Ascending aorta (tissue), 2 donors: ENCODE measurements at regions not wholly inside any gene's neighbourhood (a gene's known extent, or its start where the extent isn't known, plus 50 kb on each side); places are given as distances from the start of the nearest gene placed in this dataset.
"Not testable (repeated sequence)": the region's sequence is repeated elsewhere in the genome, so short reads cannot be mapped to it uniquely, and the experiment has no call there.

Source experiments
- DNase-seq, 2 donors: peaks; one replicate each; pipeline ENCODE4 v3.0.0-alpha.2; 2019; ENCODE audit warnings: low spot score in 2 of 2
- H3K27ac ChIP-seq, 2 donors: fragments of 200-600 bp; sonication (generic); one replicate each; pipeline ENCODE4 v1.5.1; 2016 to 2017; ENCODE audit warnings: mild to moderate bottlenecking in 1 of 2
- H3K27me3 ChIP-seq: fragments of 200-600 bp; sonication (generic); one replicate; pipeline ENCODE4 v1.5.1; 2017
- H3K36me3 ChIP-seq, 2 donors: fragments of 200-600 bp; sonication (generic); one replicate each; pipeline ENCODE4 v1.5.1; 2016
- H3K4me1 ChIP-seq, 2 donors: fragments of 200-600 bp; sonication (generic); one replicate each; pipeline ENCODE4 v1.5.1; 2016 to 2017; ENCODE audit warnings: mild to moderate bottlenecking in 1 of 2
- H3K4me3 ChIP-seq, 2 donors: fragments of 200-600 bp; sonication (generic); one replicate each; pipeline ENCODE4 v1.5.1; 2016 to 2017; ENCODE audit warnings: mild to moderate bottlenecking in 1 of 2
- H3K9me3 ChIP-seq, 2 donors: fragments of 200-600 bp; sonication (generic); one replicate each; pipeline ENCODE4 v1.5.1; 2016
- CTCF ChIP-seq, 3 experiments: fragments of 200-600 bp in 2 of 3; fragments of 450-650 bp in 1 of 3; sonication (generic) in 2 of 3; IDR thresholded peaks; one replicate each; pipeline ENCODE4 v1.5.1; 2016 to 2019; ENCODE audit warnings: antibody characterized with exemption in 3 of 3, mild to moderate bottlenecking in 1 of 3, moderate library complexity in 1 of 3
- intact Hi-C: fragments of 100-400 bp; cut with DNase I; formaldehyde crosslinking; loops from one replicate; pipeline ENCODE4 v1.15.1; 2023

- intact Hi-C loops = no loop called here
- Histone ChIP-seq H3K27me3 (no peaks in the 10 kb centered on the region), H3K9me3 (no peaks in the 10 kb centered on the region), H3K4me3 (no peak overlapping the region), H3K27ac (no peak overlapping the region), H3K36me3 (no peaks in the 10 kb centered on the region), H3K4me1 (no peaks in the 10 kb centered on the region)
- no peak for TF ChIP-seq CTCF (IDR thresholded peaks at IDR 0.05)
- no peak for DNase-seq
Observed at GRCh38 chr10:2547606-2548005, 519.7 kb upstream of the PFKP start.

- H3K4me3 ChIP-seq, H3K4me1 ChIP-seq, intact Hi-C loops, H3K9me3 ChIP-seq, H3K27me3 ChIP-seq, H3K36me3 ChIP-seq, DNase-seq, H3K27ac ChIP-seq: not testable (repeated sequence)
Observed at GRCh38 chr10:2546894-2547293, 520.5 kb upstream of the PFKP start.

GRCh38 chr10:2543974-2544373, 523.4 kb upstream of the PFKP start:
- DNase-seq = no peak
- intact Hi-C loops = no loop called here
- Histone ChIP-seq H3K4me1 (no peaks in the 10 kb centered on the region), H3K9me3 (no peaks in the 10 kb centered on the region), H3K36me3 (no peaks in the 10 kb centered on the region), H3K27ac (no peak overlapping the region), H3K27me3 (no peaks in the 10 kb centered on the region), H3K4me3 (no peak overlapping the region)
- no peak for TF ChIP-seq CTCF (IDR thresholded peaks at IDR 0.05)

- H3K27me3 ChIP-seq = no peaks in the 10 kb centered on the region
- intact Hi-C loops = no loop called here
Observed at GRCh38 chr10:2543142-2543886, 524.0 kb upstream of the PFKP start.

GRCh38 chr10:2541176-2541575, 526.2 kb upstream of the PFKP start:
- Histone ChIP-seq H3K27ac (no peak overlapping the region), H3K9me3 (no peaks in the 10 kb centered on the region), H3K36me3 (no peaks in the 10 kb centered on the region), H3K4me1 (no peaks in the 10 kb centered on the region), H3K27me3 (no peaks in the 10 kb centered on the region), H3K4me3 (no peak overlapping the region)
- DNase-seq = no peak
- intact Hi-C loops = no loop called here
- no peak for TF ChIP-seq CTCF (IDR thresholded peaks at IDR 0.05)

More at GRCh38 chr10:2543142-2543886, 524.0 kb upstream of the PFKP start:
- H3K4me3 ChIP-seq = no peak overlapping the region
- no peaks in the 10 kb centered on the region for H3K9me3 ChIP-seq
- H3K36me3 ChIP-seq = no peaks in the 10 kb centered on the region
- no peak overlapping the region for H3K27ac ChIP-seq
- TF ChIP-seq CTCF (IDR thresholded peaks at IDR 0.05) = no peak
- H3K4me1 ChIP-seq = no peaks in the 10 kb centered on the region
- no peak for DNase-seq

- intact Hi-C loops = no loop called here
- no peaks in the 10 kb centered on the region for H3K4me1 ChIP-seq
- TF ChIP-seq CTCF (IDR thresholded peaks at IDR 0.05) = no peak
Observed at GRCh38 chr10:2529945-2530344, 537.4 kb upstream of the PFKP start.

More at GRCh38 chr10:2529945-2530344, 537.4 kb upstream of the PFKP start:
- no peaks in the 10 kb centered on the region for H3K27me3 ChIP-seq
- no peaks in the 10 kb centered on the region for H3K36me3 ChIP-seq
- no peak overlapping the region for H3K27ac ChIP-seq
- no peak overlapping the region for H3K4me3 ChIP-seq
- DNase-seq = no peak
- no peaks in the 10 kb centered on the region for H3K9me3 ChIP-seq
